Liver (tissue), 8 donors: ENCODE measurements at regions not wholly inside any gene's neighbourhood (a gene's known extent, or its start where the extent isn't known, plus 50 kb on each side); places are given as distances from the start of the nearest gene placed in this dataset.

Source experiments
- DNase-seq: peaks from one replicate; pipeline ENCODE4 v3.0.0-alpha.2; 2017; ENCODE audit warnings: low spot score
- H3K27ac ChIP-seq, 2 donors: one replicate each; pipeline ENCODE4 v1.7.0; 2013; ENCODE audit warnings: inconsistent platforms in 2 of 2, low read length in 2 of 2, control low read depth in 1 of 2, low read depth in 1 of 2, mild to moderate bottlenecking in 1 of 2
- H3K27me3 ChIP-seq, 4 donors: one replicate each; pipeline versions ENCODE4 v1.6.1 to v1.7.0; 2013; ENCODE audit warnings: low read length in 3 of 4, inconsistent platforms in 1 of 4, mild to moderate bottlenecking in 1 of 4, moderate library complexity in 1 of 4; ENCODE audit not compliant: control insufficient read depth in 4 of 4, insufficient read depth in 4 of 4
- H3K36me3 ChIP-seq, 4 donors: one replicate each; pipeline versions ENCODE4 v1.6.1 to v1.7.0; 2013; ENCODE audit warnings: low read length in 3 of 4, mild to moderate bottlenecking in 3 of 4, low read depth in 1 of 4, moderate library complexity in 1 of 4; ENCODE audit not compliant: control insufficient read depth in 4 of 4, insufficient read depth in 3 of 4
- H3K4me1 ChIP-seq, 4 donors: one replicate each; pipeline versions ENCODE4 v1.6.1 to v1.7.0; 2013; ENCODE audit warnings: low read length in 3 of 4, mild to moderate bottlenecking in 3 of 4, moderate library complexity in 1 of 4; ENCODE audit not compliant: control insufficient read depth in 4 of 4, insufficient read depth in 4 of 4
- H3K4me3 ChIP-seq, 3 donors: one replicate each; pipeline versions ENCODE4 v1.6.1 to v1.7.0; 2013; ENCODE audit warnings: low read length in 3 of 3, control low read depth in 1 of 3, low read depth in 1 of 3, mild to moderate bottlenecking in 1 of 3
- H3K9ac ChIP-seq, 2 donors: one replicate each; pipeline ENCODE4 v1.7.0; 2013; ENCODE audit warnings: low read length in 2 of 2, mild to moderate bottlenecking in 2 of 2, moderate library complexity in 2 of 2, control low read depth in 1 of 2, low read depth in 1 of 2
- H3K9me3 ChIP-seq, 4 donors: one replicate each; pipeline versions ENCODE4 v1.6.1 to v1.7.0; 2013; ENCODE audit warnings: low read length in 3 of 4; ENCODE audit not compliant: control insufficient read depth in 4 of 4
- ATF3 ChIP-seq: IDR thresholded peaks from 2 replicates; pipeline ENCODE4 v1.6.1; 2016; ENCODE audit warnings: antibody characterized with exemption
- CTCF ChIP-seq: fragments of 150-350 bp; IDR thresholded peaks from 2 replicates; pipeline ENCODE4 v1.5.1; 2017; ENCODE audit warnings: improper control_type of control experiment, low read depth, low read length; ENCODE audit not compliant: missing input control
- FOXA1 ChIP-seq: IDR thresholded peaks from 2 replicates; pipeline ENCODE4 v1.6.1; 2016; ENCODE audit warnings: antibody characterized with exemption
- HNF4A ChIP-seq, 2 donors: conservative IDR thresholded peaks; 2 replicates each; pipeline ENCODE4 v1.6.1; 2016; ENCODE audit warnings: antibody characterized with exemption in 2 of 2, mild to moderate bottlenecking in 2 of 2
- HNF4G ChIP-seq: IDR thresholded peaks from 2 replicates; pipeline ENCODE4 v1.6.1; 2016; ENCODE audit warnings: antibody characterized with exemption
- MAX ChIP-seq: IDR thresholded peaks from 2 replicates; pipeline ENCODE4 v1.6.1; 2016; ENCODE audit warnings: antibody characterized with exemption
- NR2F2 ChIP-seq: IDR thresholded peaks from 2 replicates; pipeline ENCODE4 v1.6.1; 2016; ENCODE audit warnings: antibody characterized with exemption
- RAD21 ChIP-seq, 2 donors: IDR thresholded peaks; 2 replicates each; pipeline ENCODE4 v1.6.1; 2016; ENCODE audit warnings: antibody characterized with exemption in 2 of 2, mild to moderate bottlenecking in 2 of 2
- REST ChIP-seq: IDR thresholded peaks from 2 replicates; pipeline ENCODE4 v1.6.1; 2016; ENCODE audit warnings: antibody characterized with exemption, mild to moderate bottlenecking
- RXRA ChIP-seq, 2 donors: IDR thresholded peaks; 2 replicates each; pipeline ENCODE4 v1.6.1; 2017 to 2018; ENCODE audit warnings: antibody characterized with exemption in 2 of 2, mild to moderate bottlenecking in 1 of 2
- SP1 ChIP-seq: IDR thresholded peaks from 2 replicates; pipeline ENCODE4 v1.6.1; 2018; ENCODE audit warnings: antibody characterized with exemption, mild to moderate bottlenecking
- YY1 ChIP-seq: IDR thresholded peaks from 2 replicates; pipeline ENCODE4 v1.6.1; 2016; ENCODE audit warnings: antibody characterized with exemption, mild to moderate bottlenecking
- ZBTB33 ChIP-seq: IDR thresholded peaks from 2 replicates; pipeline ENCODE4 v1.6.1; 2016; ENCODE audit warnings: antibody characterized with exemption
- WGBS: extraction: QIAGEN DNeasy Blood & Tissue Kit; methylation state at CpG from one replicate; pipeline ENCODE4 v1.1.7; 2013; 5-methylcytosine and 5-hydroxymethylcytosine counted together
- donor health status: healthy.
- donor health status: healthy.
- donor health status: healthy.
- donor health status: healthy.
- donor health status: healthy.

GRCh38 chr20:47957135-47957534, 171.9 kb upstream of the SULF2 start:
- no peaks in the 10 kb centered on the region for H3K9me3 ChIP-seq
- H3K4me1 ChIP-seq, result no peaks in the 10 kb centered on the region
- TF ChIP-seq FOXA1 (no peak), SP1 (no peak), REST (no peak), MAX (no peak), RAD21 (IDR thresholded peaks at IDR 0.05) (no peak), RXRA (IDR thresholded peaks at IDR 0.05) (no peak), HNF4A (conservative IDR thresholded peaks at IDR 0.05) (no peak), HNF4G (no peak), ATF3 (no peak)
- no peak for DNase-seq
- no peak overlapping the region for H3K4me3 ChIP-seq
- no peak overlapping the region for H3K27ac ChIP-seq
- WGBS, result 90% methylated on average over 11 of the region's 11 CpGs
- no peak overlapping the region for H3K9ac ChIP-seq
- H3K36me3 ChIP-seq, result no peaks in the 10 kb centered on the region
- no peaks in the 10 kb centered on the region for H3K27me3 ChIP-seq

GRCh38 chr20:47956268-47956995, 171.2 kb upstream of the SULF2 start:
- DNase-seq, result no peak
- Histone ChIP-seq H3K9ac (no peak overlapping the region), H3K9me3 (no peaks in the 10 kb centered on the region), H3K4me1 (no peaks in the 10 kb centered on the region), H3K4me3 (no peak overlapping the region), H3K27me3 (no peaks in the 10 kb centered on the region), H3K36me3 (no peaks in the 10 kb centered on the region), H3K27ac (no peak overlapping the region)
- WGBS, result 81% methylated on average over 19 of the region's 19 CpGs
- TF ChIP-seq NR2F2, result no peak
- TF ChIP-seq ZBTB33, result no peak
- no peak for TF ChIP-seq CTCF
- TF ChIP-seq RXRA (IDR thresholded peaks at IDR 0.05), result no peak
- TF ChIP-seq MAX, result no peak
- no peak for TF ChIP-seq YY1
- no peak for TF ChIP-seq REST
